Skeletal muscle tissue (tissue), 3 donors: ENCODE measurements at regions not wholly inside any gene's neighbourhood (a gene's known extent, or its start where the extent isn't known, plus 50 kb on each side); places are given as distances from the start of the nearest gene placed in this dataset.

ENCODE experiments used
- H3K27ac ChIP-seq: one replicate; pipeline ENCODE4 v1.7.0; 2013; ENCODE audit warnings: mild to moderate bottlenecking, low read depth, low read length, inconsistent platforms
- H3K27me3 ChIP-seq, 3 donors: one replicate each; pipeline ENCODE4 v1.7.0; 2013; ENCODE audit warnings: low read length in 3 of 3; ENCODE audit not compliant: control insufficient read depth in 3 of 3, insufficient read depth in 3 of 3
- H3K36me3 ChIP-seq, 3 donors: one replicate each; pipeline ENCODE4 v1.7.0; 2013; ENCODE audit warnings: low read length in 3 of 3; ENCODE audit not compliant: control insufficient read depth in 3 of 3, insufficient read depth in 3 of 3
- H3K4me1 ChIP-seq, 3 donors: one replicate each; pipeline ENCODE4 v1.7.0; 2013; ENCODE audit warnings: low read length in 3 of 3, mild to moderate bottlenecking in 3 of 3; ENCODE audit not compliant: control insufficient read depth in 3 of 3, insufficient read depth in 3 of 3
- H3K4me3 ChIP-seq, 3 donors: one replicate each; pipeline ENCODE4 v1.7.0; 2013; ENCODE audit warnings: low read length in 3 of 3
- H3K9ac ChIP-seq, 3 donors: one replicate each; pipeline ENCODE4 v1.7.0; 2013; ENCODE audit warnings: low read length in 3 of 3, mild to moderate bottlenecking in 3 of 3, moderate library complexity in 2 of 3, low read depth in 1 of 3
- H3K9me3 ChIP-seq, 3 donors: one replicate each; pipeline ENCODE4 v1.7.0; 2013; ENCODE audit warnings: low read length in 3 of 3; ENCODE audit not compliant: control insufficient read depth in 3 of 3
- donor health status: Osteomylitis.

- Histone ChIP-seq H3K27me3 (no peaks in the 10 kb centered on the region), H3K4me3 (no peak overlapping the region), H3K27ac (no peak overlapping the region), H3K4me1 (no peaks in the 10 kb centered on the region), H3K9ac (no peak overlapping the region), H3K9me3 (no peaks in the 10 kb centered on the region), H3K36me3 (no peaks in the 10 kb centered on the region)
Measured at GRCh38 chr10:64731016-64731415, 1209.8 kb downstream of the REEP3 start.

- Histone ChIP-seq H3K27me3 (no peaks in the 10 kb centered on the region), H3K4me1 (no peaks in the 10 kb centered on the region), H3K9me3 (no peaks in the 10 kb centered on the region), H3K27ac (no peak overlapping the region), H3K9ac (no peak overlapping the region), H3K36me3 (no peaks in the 10 kb centered on the region), H3K4me3 (no peak overlapping the region)
Measured at GRCh38 chr10:64732372-64732957, 1211.3 kb downstream of the REEP3 start.

GRCh38 chr10:64733980-64734379, 1212.8 kb downstream of the REEP3 start:
- Histone ChIP-seq H3K4me1 (no peaks in the 10 kb centered on the region), H3K27ac (no peak overlapping the region), H3K36me3 (no peaks in the 10 kb centered on the region), H3K4me3 (no peak overlapping the region), H3K27me3 (no peaks in the 10 kb centered on the region), H3K9me3 (no peaks in the 10 kb centered on the region), H3K9ac (no peak overlapping the region)

GRCh38 chr10:64738462-64738861, 1217.3 kb downstream of the REEP3 start:
- H3K9ac ChIP-seq, result no peak overlapping the region
- no peaks in the 10 kb centered on the region for H3K36me3 ChIP-seq
- H3K4me3 ChIP-seq, result no peak overlapping the region
- H3K27ac ChIP-seq, result no peak overlapping the region
- H3K4me1 ChIP-seq, result no peaks in the 10 kb centered on the region
- H3K27me3 ChIP-seq, result no peaks in the 10 kb centered on the region
- H3K9me3 ChIP-seq, result no peaks in the 10 kb centered on the region

- H3K4me3 ChIP-seq, result no peak overlapping the region
Measured at GRCh38 chr10:64745565-64745964, 1224.4 kb downstream of the REEP3 start.

GRCh38 chr10:64750672-64751071, 1229.5 kb downstream of the REEP3 start:
- H3K36me3 ChIP-seq, result no peaks in the 10 kb centered on the region
- H3K27me3 ChIP-seq, result no peaks in the 10 kb centered on the region
- no peaks in the 10 kb centered on the region for H3K4me1 ChIP-seq
- H3K27ac ChIP-seq, result no peak overlapping the region
- H3K4me3 ChIP-seq, result no peak overlapping the region
- no peaks in the 10 kb centered on the region for H3K9me3 ChIP-seq
- no peak overlapping the region for H3K9ac ChIP-seq

More at GRCh38 chr10:64745565-64745964, 1224.4 kb downstream of the REEP3 start:
- H3K9me3 ChIP-seq, result no peaks in the 10 kb centered on the region
- H3K27me3 ChIP-seq, result no peaks in the 10 kb centered on the region
- no peaks in the 10 kb centered on the region for H3K4me1 ChIP-seq
- H3K9ac ChIP-seq, result no peak overlapping the region
- no peaks in the 10 kb centered on the region for H3K36me3 ChIP-seq
- no peak overlapping the region for H3K27ac ChIP-seq

- Histone ChIP-seq H3K9me3 (no peaks in the 10 kb centered on the region), H3K27ac (no peak overlapping the region), H3K36me3 (no peaks in the 10 kb centered on the region), H3K27me3 (no peaks in the 10 kb centered on the region), H3K9ac (no peak overlapping the region), H3K4me3 (no peak overlapping the region), H3K4me1 (no peaks in the 10 kb centered on the region)
Measured at GRCh38 chr10:64753516-64753915, 1232.3 kb downstream of the REEP3 start.

GRCh38 chr10:64760371-64760770, 1239.2 kb downstream of the REEP3 start:
- Histone ChIP-seq H3K9ac (no peak overlapping the region), H3K27me3 (no peaks in the 10 kb centered on the region), H3K27ac (no peak overlapping the region), H3K4me3 (no peak overlapping the region), H3K9me3 (no peaks in the 10 kb centered on the region), H3K4me1 (no peaks in the 10 kb centered on the region), H3K36me3 (no peaks in the 10 kb centered on the region)

- Histone ChIP-seq H3K9ac (no peak overlapping the region), H3K27ac (no peak overlapping the region), H3K4me1 (no peaks in the 10 kb centered on the region), H3K36me3 (no peaks in the 10 kb centered on the region), H3K4me3 (no peak overlapping the region), H3K27me3 (no peaks in the 10 kb centered on the region), H3K9me3 (no peaks in the 10 kb centered on the region)
Measured at GRCh38 chr10:64762861-64763260, 1241.7 kb downstream of the REEP3 start.

- Histone ChIP-seq H3K4me1 (no peaks in the 10 kb centered on the region), H3K4me3 (no peak overlapping the region), H3K27ac (no peak overlapping the region), H3K9me3 (no peaks in the 10 kb centered on the region), H3K36me3 (no peaks in the 10 kb centered on the region), H3K27me3 (no peaks in the 10 kb centered on the region), H3K9ac (no peak overlapping the region)
Measured at GRCh38 chr10:64765498-64765897, 1244.3 kb downstream of the REEP3 start.
